SKM-1 (cell line): ENCODE measurements at regions not wholly inside any gene's neighbourhood (a gene's known extent, or its start where the extent isn't known, plus 50 kb on each side); places are given as distances from the start of the nearest gene placed in this dataset.

Source experiments
- DNase-seq: peaks from one replicate; lab custom pipeline; 2025; ENCODE audit not compliant: unreplicated experiment; lab: John Stamatoyannopoulos, UW

- DNase-seq = no peak
These were observed 1190.5 kb upstream of the SLC10A2 start for GRCh38 chr13:104256701-104257100.

DNA sequence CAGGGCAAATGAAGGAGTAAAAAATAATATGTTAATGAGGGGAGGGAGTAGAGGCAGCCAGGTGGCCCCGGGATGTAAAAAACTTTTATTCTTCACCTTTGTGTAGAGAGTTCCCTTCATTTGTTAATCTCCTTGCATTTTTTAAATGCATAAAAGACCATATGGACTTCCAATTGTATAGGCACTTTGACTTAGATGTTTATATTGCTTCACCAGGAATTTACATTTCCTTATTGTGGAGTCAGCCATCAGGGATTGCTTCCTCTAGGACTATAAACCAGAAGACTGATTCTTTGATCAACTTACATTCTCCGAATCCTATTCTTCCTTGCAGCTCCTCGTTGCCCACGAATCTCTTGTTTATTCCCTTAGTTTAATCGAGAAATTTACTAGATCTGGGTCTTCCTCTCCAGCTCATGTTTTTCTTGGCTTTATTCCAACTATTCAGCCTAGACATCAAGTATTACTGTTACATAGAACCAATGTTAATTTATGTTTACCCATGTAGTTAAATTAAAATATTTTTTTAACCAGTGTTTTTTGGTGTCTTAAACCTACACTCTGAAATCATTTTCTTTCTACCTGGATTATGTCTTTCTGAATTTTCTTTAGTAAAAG, 1187.0 kb upstream of the SLC10A2 start:
- no peak for DNase-seq

- no peak for DNase-seq
These were observed 1185.7 kb upstream of the SLC10A2 start for GRCh38 chr13:104251931-104252330.

DNA sequence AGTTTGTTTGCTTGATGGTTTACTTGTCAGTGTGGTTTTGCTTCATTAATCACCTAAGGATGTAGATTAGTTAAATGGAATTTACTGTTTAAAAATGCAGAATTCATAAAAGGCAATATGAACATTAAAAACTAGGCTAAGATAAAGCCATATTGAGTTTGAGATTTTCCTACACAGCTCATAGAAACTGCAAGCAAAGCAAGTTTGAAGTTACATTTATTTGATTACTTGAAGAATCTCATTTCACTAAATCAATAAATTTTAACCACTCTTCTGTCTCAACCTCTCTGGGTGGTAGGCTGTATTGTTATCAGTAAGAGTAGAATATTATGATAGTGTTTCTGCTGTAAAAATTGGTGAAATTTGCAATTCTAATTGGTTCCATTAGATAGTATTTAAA, 1180.7 kb upstream of the SLC10A2 start:
- no peak for DNase-seq

GRCh38 chr13:104206450-104207044, 1140.3 kb upstream of the SLC10A2 start:
- DNase-seq = no peak

- no peak for DNase-seq
These were observed 1138.0 kb upstream of the SLC10A2 start for GRCh38 chr13:104204177-104204576.

DNA sequence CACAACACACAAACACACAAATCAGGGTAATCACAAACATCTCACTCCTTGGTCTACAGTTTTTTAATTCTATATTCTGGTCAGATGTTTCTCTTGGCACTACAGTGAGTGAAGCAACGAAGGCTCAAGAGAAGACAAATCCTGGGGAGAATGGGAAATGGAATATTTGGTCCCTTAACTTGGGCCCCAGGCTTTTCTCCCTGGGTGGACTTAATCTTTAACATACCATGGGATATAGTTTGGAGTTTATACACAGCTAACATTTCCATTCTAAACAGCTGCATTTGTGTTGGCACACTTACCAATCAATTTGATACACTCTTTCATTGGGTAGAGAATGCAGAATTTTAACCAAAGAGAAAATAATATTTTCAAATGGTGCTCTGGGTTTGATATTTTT, 1132.6 kb upstream of the SLC10A2 start:
- DNase-seq = no peak

DNA sequence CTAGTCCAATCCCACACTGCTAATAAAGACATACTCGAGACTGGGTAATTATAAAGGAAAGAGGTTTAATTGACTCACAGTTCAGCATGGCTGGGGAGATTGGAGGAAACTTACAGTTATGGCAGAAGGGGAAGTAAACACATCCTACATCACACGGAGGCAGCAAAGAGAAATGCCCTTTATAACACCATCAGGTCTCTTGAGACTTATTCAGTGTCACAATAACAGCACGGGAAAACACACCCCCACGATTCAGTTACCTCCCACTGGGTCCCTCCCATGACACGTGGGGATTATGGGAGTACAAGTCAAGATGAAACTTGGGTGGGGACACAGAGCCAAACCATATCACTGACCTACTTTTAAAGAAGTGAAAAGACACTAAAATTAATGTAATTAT, 1130.4 kb upstream of the SLC10A2 start:
- DNase-seq = no peak

GRCh38 chr13:104181526-104182231, 1115.5 kb upstream of the SLC10A2 start:
- no peak for DNase-seq

GRCh38 chr13:104170980-104171555, 1104.9 kb upstream of the SLC10A2 start:
- DNase-seq = no peak

DNA sequence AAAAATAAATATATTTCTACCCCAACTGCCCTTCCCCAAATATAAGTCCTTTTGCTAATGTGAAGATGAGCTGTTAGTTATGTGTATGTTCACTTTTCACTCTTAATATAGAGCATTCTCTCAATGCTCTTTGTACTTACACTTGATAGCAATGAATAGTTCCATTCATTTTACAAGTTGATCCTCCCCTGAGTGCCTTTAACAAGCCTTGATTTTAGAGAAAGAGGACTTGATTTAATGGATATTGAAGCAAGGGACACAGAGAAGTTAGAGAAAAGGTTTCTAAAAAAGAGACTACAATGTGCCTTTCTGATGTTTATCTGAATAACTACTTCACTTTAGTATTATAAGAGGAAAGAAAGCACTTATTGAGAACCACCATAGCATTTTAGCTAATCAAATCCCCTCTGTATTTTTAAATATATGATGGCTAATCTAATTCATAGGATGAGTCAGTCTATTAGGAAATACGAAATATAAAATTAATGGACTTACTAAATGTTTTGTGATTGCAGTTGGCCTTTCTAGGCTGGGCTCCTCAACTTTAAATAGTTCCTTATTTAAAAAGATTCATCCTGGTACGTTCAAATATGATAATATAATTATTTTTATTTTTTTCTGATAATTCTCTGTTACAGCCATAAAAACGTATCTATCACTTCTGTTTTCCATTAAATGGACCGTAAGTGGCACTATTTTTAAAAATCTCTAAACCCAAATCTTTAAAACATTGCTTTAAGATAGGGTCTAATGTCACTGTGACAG, 1097.8 kb upstream of the SLC10A2 start:
- no peak for DNase-seq

- no peak for DNase-seq
These were observed 1094.3 kb upstream of the SLC10A2 start for GRCh38 chr13:104160536-104160935.

GRCh38 chr13:104143760-104144416, 1077.7 kb upstream of the SLC10A2 start:
- DNase-seq = no peak

- no peak for DNase-seq
These were observed 1074.3 kb upstream of the SLC10A2 start for GRCh38 chr13:104140552-104140951.

DNA sequence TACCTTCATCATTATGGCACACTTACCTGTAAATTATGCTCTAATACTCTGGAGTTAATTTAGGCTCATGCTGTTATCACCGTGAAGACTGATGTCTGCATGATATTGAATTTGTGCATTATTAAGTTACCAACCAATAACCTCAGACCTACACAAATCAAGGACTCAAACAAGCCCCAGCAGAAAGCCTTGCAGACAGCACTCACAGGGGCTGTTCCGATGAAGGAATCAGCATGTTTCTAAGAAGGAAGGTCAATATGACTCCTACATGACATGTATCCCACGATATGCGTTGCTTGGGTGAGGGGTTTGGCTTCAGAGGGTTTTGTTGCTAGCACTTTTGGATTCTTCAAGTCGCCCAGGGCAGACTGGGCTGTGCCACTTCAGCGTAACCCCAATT, 1071.2 kb upstream of the SLC10A2 start:
- no peak for DNase-seq

- no peak for DNase-seq
These were observed 1066.6 kb upstream of the SLC10A2 start for GRCh38 chr13:104132849-104133248.

DNA sequence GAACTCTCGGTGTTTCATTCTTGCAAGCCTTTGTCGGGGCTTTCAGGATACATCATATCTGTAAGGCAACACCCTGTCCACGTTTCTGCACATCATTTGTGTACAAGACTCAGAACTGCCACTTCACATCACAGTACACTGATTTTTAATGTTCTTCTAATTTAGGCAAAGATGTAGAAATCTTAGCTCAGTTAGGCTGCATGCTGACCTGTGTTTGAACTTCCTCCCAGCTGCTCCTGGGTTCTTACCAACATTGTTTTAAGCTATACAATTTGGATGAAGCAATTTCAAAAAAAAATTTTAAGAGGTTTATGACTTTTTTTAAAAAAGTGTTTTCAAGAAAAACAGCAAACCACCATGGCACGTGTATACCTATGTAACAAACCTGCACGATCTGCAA, 1047.9 kb upstream of the SLC10A2 start:
- DNase-seq = peak; percentile 51

DNA sequence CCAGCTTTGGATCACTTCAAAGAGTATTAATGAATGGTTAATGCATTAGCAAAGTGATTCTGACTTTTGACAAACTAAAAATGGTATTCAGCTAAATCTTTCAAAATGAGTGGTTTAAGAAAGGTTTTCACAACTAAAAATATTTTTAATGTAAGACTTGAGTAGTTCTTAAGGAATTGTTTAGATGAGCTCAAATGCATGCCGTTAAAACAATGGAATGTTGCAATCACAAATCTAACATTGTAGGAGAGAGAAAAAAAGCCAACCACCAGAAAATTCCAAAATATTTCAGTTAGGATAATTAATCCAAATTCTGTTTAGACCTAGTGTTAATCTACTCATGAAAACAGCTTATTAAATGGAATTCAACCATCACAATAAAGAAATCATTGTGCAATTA, 1044.8 kb upstream of the SLC10A2 start:
- no peak for DNase-seq

DNA sequence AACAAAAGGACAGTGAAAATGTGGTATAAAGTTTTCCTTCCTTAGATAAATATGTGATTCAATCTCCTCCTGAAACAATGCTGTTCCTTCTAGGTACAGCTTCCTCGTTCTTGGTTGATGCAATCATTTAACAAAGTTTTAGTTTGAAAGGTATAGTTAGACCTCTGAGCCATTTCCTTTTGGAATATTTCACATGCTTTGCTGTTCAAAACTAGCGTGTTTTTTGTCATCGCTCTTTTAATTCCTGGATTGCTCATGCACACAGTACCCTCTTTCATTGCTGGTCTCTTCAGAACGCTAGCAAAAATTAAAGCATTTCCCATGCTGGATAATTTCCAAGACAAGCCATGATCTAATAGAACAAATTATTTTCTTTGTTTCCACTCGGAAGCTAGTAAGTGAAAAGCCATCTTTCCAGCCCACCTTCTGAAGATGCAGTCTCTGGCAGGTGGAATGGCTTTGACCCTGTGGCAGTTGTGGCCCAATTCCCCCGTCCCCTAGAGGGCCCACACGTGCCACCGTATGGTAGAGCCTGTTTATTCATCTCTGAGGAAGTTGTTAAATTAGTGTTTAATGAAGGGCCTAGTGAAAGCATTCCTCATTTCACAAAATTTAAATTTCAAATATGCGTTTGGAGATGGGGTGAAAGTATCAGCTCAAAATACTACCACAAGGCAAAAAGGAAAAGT, 1040.6 kb upstream of the SLC10A2 start:
- DNase-seq = no peak
